GM12878 (cell line): ENCODE measurements at regions not wholly inside any gene's neighbourhood (a gene's known extent, or its start where the extent isn't known, plus 50 kb on each side); places are given as distances from the start of the nearest gene placed in this dataset.

Experiments
- ATAC-seq: fragments of 200-7000 bp; cut with Tn5 transposase; 3 replicates; pipeline ENCODE4 v1.9.1; 2020; ENCODE audit warnings: mild to moderate bottlenecking, moderate library complexity
- BruUV-seq: library from RNA; stranded (reverse); fragments of 400-500 nt; replicated peaks from 2 replicates; lab custom pipeline; 2021; lab: Mats Ljungman, UMichigan
- CTCF ChIA-PET: fragments of 300-600 bp; sonication (Branson Sonifier 250); formaldehyde crosslinking; extraction: SDS; loops from one replicate; lab custom pipeline; 2021; ENCODE audit warnings: inconsistent platforms; lab: Yijun Ruan, JAX
- POLR2A ChIA-PET: fragments of 350-600 bp; formaldehyde crosslinking; extraction: SDS; loops from one replicate; lab custom pipeline; 2021; ENCODE audit warnings: inconsistent platforms; lab: Charles Lee
- RAD21 ChIA-PET: fragments of 300-600 bp; sonication (Branson Sonifier 250); formaldehyde crosslinking; loops from one replicate; lab custom pipeline; 2023; ENCODE audit warnings: antibody characterized with exemption; ENCODE audit not compliant: unreplicated experiment; lab: Charles Lee
- SMC1A ChIA-PET: fragments of 300-600 bp; sonication (Branson Sonifier 250); formaldehyde crosslinking; loops from one replicate; lab custom pipeline; 2023; ENCODE audit not compliant: unreplicated experiment, uncharacterized antibody; lab: Charles Lee
- DNase-seq: peaks from one replicate; pipeline ENCODE4 v3.0.0-alpha.2; 2011; ENCODE audit warnings: low read depth, low spot score
- FAIRE-seq: peaks from 3 replicates; lab custom pipeline; 2011; peaks lifted over from hg19 to GRCh38; lab: Jason Lieb, UNC
- H2AFZ ChIP-seq: 2 replicates; pipeline ENCODE4 v1.6.0; 2011; ENCODE audit warnings: low read depth, low read length, control low read depth; ENCODE audit not compliant: control insufficient read depth
- H3K27ac ChIP-seq: 2 replicates; pipeline ENCODE4 v1.5.1; 2011; ENCODE audit warnings: control low read depth; ENCODE audit not compliant: control insufficient read depth, insufficient read depth
- H3K27me3 ChIP-seq, 2 experiments: replicated peaks in 1 of 2; 2 replicates each; pipeline versions ENCODE4 v1.6.0 to v1.6.1; 2011; ENCODE audit warnings: low read length in 1 of 2; ENCODE audit not compliant: control insufficient read depth in 2 of 2, insufficient read depth in 2 of 2
- H3K36me3 ChIP-seq, 2 experiments: 2 replicates each; pipeline ENCODE4 v1.5.1; 2011; ENCODE audit warnings: low read length in 1 of 2; ENCODE audit not compliant: control insufficient read depth in 2 of 2, insufficient read depth in 2 of 2
- H3K4me1 ChIP-seq: 2 replicates; pipeline ENCODE4 v1.6.1; 2011; ENCODE audit warnings: mild to moderate bottlenecking, low read length, moderate library complexity, mixed read lengths; ENCODE audit not compliant: control insufficient read depth, insufficient read depth
- H3K4me2 ChIP-seq: 2 replicates; pipeline ENCODE4 v1.6.0; 2011; ENCODE audit warnings: control low read depth; ENCODE audit not compliant: control insufficient read depth, insufficient read depth
- H3K4me3 ChIP-seq: fragments of 200-600 bp; sonication (generic); 2 replicates; pipeline ENCODE4 v1.5.1; 2016
- H3K79me2 ChIP-seq: 2 replicates; pipeline ENCODE4 v1.6.0; 2011; ENCODE audit warnings: low read length; ENCODE audit not compliant: control insufficient read depth, insufficient read depth
- H3K9ac ChIP-seq: 2 replicates; pipeline ENCODE4 v1.8.0; 2011; ENCODE audit warnings: low read length, control low read depth, mixed read lengths; ENCODE audit not compliant: control insufficient read depth, insufficient read depth
- H3K9me3 ChIP-seq: replicated peaks from 3 replicates; pipeline ENCODE4 v1.5.1; 2011; ENCODE audit warnings: mild to moderate bottlenecking, low read length; ENCODE audit not compliant: control insufficient read depth, insufficient read depth
- H4K20me1 ChIP-seq: 2 replicates; pipeline ENCODE4 v1.6.0; 2011; ENCODE audit not compliant: control insufficient read depth, insufficient read depth
- EED ChIP-seq: sonication (generic); IDR thresholded peaks from 2 replicates; pipeline ENCODE4 v1.6.1; 2016; ENCODE audit warnings: antibody characterized with exemption, low read depth
- ESRRA ChIP-seq: IDR thresholded peaks from 2 replicates; pipeline ENCODE4 v1.6.1; 2012; ENCODE audit warnings: mild to moderate bottlenecking, low read length, improper control_type of control experiment
- FOXM1 ChIP-seq: IDR thresholded peaks from 2 replicates; pipeline ENCODE4 v1.6.1; 2012; ENCODE audit warnings: low read depth, mild to moderate bottlenecking, inconsistent platforms, low read length, moderate library complexity
- MYC ChIP-seq: IDR thresholded peaks from 2 replicates; pipeline ENCODE4 v1.6.1; 2011; ENCODE audit warnings: mild to moderate bottlenecking, low read length, moderate library complexity, inconsistent platforms; ENCODE audit not compliant: insufficient read depth, insufficient replicate concordance, insufficient read length, severe bottlenecking
- SIX5 ChIP-seq: IDR thresholded peaks from 2 replicates; pipeline ENCODE4 v1.6.1; 2011; ENCODE audit warnings: mild to moderate bottlenecking, low read depth, low read length, moderate library complexity; ENCODE audit not compliant: severe bottlenecking
- SREBF2 ChIP-seq: IDR thresholded peaks from 2 replicates; pipeline ENCODE4 v1.6.1; 2012; ENCODE audit warnings: mild to moderate bottlenecking, low read length
- SUZ12 ChIP-seq: fragments of 200-600 bp; sonication (generic); IDR thresholded peaks from one replicate; pipeline ENCODE4 v1.6.1; 2018; ENCODE audit warnings: antibody characterized with exemption, mild to moderate bottlenecking; ENCODE audit not compliant: unreplicated experiment
- TARDBP ChIP-seq: IDR thresholded peaks from 2 replicates; pipeline ENCODE4 v1.6.1; 2016; ENCODE audit warnings: borderline replicate concordance
- ZBED1 ChIP-seq: IDR thresholded peaks from 2 replicates; pipeline ENCODE4 v1.6.1; 2016; ENCODE audit warnings: borderline replicate concordance
- WGBS: methylation state at CpG from one replicate; pipeline ENCODE4 v1.1.6; 2016; ENCODE audit warnings: low lambda C conversion rate; ENCODE audit not compliant: insufficient replicate concordance, insufficient coverage; ENCODE audit errors: missing lambda C conversion rate; 5-methylcytosine and 5-hydroxymethylcytosine counted together
- in situ Hi-C: fragments of 300-500 bp; cut with MboI; formaldehyde crosslinking; loops from 9 replicates; pipeline ENCODE4 v1.14.3; 2018; ENCODE audit warnings: mixed read lengths
- intact Hi-C: fragments of 100-400 bp; cut with micrococcal nuclease; formaldehyde crosslinking; loops from one replicate; pipeline ENCODE4 v1.14.2; 2022; ENCODE audit not compliant: unreplicated experiment
- TF ChIP-seq, protein P1 (sequence below): fragments of 450-650 bp; IDR thresholded peaks from 2 replicates; pipeline ENCODE4 v1.6.1; 2017; ENCODE audit warnings: mild to moderate bottlenecking, moderate library complexity
- TF ChIP-seq, protein P2 (sequence below): fragments of 150-350 bp; IDR thresholded peaks from 2 replicates; pipeline ENCODE4 v1.6.1; 2016; ENCODE audit warnings: low read depth, low read length
- TF ChIP-seq, protein P3 (sequence below): fragments of 450-650 bp; IDR thresholded peaks from 2 replicates; pipeline ENCODE4 v1.6.1; 2016; ENCODE audit warnings: mild to moderate bottlenecking
- TF ChIP-seq, protein P4 (sequence below): fragments of 450-650 bp; IDR thresholded peaks from 2 replicates; pipeline ENCODE4 v1.6.1; 2017; ENCODE audit warnings: mild to moderate bottlenecking

DNA sequence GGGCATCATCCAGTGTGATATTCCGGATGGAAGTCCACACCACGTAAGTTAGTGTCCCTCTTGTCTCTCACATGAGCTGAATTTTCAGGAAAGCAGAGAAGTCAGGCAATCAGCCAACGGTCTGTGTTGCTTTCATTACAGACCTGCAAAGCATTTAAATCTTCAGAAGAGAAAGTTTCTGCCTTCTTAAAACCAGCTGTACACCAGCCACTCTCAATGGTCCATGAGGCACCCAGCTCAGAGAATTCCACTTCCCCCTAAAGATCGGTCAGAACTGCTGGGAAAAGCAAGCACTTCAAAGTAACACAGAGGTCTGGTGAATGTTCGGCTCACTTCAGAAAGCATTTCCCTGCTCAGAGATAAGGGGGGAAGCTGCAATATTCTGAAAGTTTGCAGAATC is 903.7 kb downstream of the EPHA3 start:
- Histone ChIP-seq H3K4me2 (no peak overlapping the region), H2AFZ (no peak overlapping the region), H3K4me3 (no peak overlapping the region), H3K4me1 (no peaks in the 10 kb centered on the region), H3K27me3 (no peaks in the 10 kb centered on the region), H3K27ac (no peak overlapping the region), H3K79me2 (no peaks in the 10 kb centered on the region), H3K9ac (no peak overlapping the region), H3K9me3 (no peaks in the 10 kb centered on the region), H4K20me1 (no peaks in the 10 kb centered on the region), H3K36me3 (no peaks in the 10 kb centered on the region)
- CTCF ChIA-PET = interaction anchor here (1.0 to 2.8 kb wide), 5 partner anchors 22 to 80 kb away, joined by 3 to 8 read pairs (median 8); no protein-coding TSS in a partner anchor
- 14% methylated on average over 5 of the region's 5 CpGs for WGBS
- in situ Hi-C loops (no loop called here), intact Hi-C loops (no loop called here)
- DNase-seq (no peak), FAIRE-seq (no peak), ATAC-seq (peak; percentile 13)
- TF ChIP-seq ZBED1 (no peak), FOXM1 (no peak), TARDBP (no peak), EED (no peak), ESRRA (no peak), SREBF2 (no peak), MYC (no peak), SIX5 (no peak), SUZ12 (no peak)
- TF ChIP-seq, protein P1, sequence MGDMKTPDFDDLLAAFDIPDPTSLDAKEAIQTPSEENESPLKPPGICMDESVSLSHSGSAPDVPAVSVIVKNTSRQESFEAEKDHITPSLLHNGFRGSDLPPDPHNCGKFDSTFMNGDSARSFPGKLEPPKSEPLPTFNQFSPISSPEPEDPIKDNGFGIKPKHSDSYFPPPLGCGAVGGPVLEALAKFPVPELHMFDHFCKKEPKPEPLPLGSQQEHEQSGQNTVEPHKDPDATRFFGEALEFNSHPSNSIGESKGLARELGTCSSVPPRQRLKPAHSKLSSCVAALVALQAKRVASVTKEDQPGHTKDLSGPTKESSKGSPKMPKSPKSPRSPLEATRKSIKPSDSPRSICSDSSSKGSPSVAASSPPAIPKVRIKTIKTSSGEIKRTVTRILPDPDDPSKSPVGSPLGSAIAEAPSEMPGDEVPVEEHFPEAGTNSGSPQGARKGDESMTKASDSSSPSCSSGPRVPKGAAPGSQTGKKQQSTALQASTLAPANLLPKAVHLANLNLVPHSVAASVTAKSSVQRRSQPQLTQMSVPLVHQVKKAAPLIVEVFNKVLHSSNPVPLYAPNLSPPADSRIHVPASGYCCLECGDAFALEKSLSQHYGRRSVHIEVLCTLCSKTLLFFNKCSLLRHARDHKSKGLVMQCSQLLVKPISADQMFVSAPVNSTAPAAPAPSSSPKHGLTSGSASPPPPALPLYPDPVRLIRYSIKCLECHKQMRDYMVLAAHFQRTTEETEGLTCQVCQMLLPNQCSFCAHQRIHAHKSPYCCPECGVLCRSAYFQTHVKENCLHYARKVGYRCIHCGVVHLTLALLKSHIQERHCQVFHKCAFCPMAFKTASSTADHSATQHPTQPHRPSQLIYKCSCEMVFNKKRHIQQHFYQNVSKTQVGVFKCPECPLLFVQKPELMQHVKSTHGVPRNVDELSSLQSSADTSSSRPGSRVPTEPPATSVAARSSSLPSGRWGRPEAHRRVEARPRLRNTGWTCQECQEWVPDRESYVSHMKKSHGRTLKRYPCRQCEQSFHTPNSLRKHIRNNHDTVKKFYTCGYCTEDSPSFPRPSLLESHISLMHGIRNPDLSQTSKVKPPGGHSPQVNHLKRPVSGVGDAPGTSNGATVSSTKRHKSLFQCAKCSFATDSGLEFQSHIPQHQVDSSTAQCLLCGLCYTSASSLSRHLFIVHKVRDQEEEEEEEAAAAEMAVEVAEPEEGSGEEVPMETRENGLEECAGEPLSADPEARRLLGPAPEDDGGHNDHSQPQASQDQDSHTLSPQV = no peak
- TF ChIP-seq, protein P2, sequence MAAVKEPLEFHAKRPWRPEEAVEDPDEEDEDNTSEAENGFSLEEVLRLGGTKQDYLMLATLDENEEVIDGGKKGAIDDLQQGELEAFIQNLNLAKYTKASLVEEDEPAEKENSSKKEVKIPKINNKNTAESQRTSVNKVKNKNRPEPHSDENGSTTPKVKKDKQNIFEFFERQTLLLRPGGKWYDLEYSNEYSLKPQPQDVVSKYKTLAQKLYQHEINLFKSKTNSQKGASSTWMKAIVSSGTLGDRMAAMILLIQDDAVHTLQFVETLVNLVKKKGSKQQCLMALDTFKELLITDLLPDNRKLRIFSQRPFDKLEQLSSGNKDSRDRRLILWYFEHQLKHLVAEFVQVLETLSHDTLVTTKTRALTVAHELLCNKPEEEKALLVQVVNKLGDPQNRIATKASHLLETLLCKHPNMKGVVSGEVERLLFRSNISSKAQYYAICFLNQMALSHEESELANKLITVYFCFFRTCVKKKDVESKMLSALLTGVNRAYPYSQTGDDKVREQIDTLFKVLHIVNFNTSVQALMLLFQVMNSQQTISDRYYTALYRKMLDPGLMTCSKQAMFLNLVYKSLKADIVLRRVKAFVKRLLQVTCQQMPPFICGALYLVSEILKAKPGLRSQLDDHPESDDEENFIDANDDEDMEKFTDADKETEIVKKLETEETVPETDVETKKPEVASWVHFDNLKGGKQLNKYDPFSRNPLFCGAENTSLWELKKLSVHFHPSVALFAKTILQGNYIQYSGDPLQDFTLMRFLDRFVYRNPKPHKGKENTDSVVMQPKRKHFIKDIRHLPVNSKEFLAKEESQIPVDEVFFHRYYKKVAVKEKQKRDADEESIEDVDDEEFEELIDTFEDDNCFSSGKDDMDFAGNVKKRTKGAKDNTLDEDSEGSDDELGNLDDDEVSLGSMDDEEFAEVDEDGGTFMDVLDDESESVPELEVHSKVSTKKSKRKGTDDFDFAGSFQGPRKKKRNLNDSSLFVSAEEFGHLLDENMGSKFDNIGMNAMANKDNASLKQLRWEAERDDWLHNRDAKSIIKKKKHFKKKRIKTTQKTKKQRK = no peak
- TF ChIP-seq, protein P3, sequence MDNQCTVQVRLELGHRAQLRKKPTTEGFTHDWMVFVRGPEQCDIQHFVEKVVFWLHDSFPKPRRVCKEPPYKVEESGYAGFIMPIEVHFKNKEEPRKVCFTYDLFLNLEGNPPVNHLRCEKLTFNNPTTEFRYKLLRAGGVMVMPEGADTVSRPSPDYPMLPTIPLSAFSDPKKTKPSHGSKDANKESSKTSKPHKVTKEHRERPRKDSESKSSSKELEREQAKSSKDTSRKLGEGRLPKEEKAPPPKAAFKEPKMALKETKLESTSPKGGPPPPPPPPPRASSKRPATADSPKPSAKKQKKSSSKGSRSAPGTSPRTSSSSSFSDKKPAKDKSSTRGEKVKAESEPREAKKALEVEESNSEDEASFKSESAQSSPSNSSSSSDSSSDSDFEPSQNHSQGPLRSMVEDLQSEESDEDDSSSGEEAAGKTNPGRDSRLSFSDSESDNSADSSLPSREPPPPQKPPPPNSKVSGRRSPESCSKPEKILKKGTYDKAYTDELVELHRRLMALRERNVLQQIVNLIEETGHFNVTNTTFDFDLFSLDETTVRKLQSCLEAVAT = no peak
- TF ChIP-seq, protein P4, sequence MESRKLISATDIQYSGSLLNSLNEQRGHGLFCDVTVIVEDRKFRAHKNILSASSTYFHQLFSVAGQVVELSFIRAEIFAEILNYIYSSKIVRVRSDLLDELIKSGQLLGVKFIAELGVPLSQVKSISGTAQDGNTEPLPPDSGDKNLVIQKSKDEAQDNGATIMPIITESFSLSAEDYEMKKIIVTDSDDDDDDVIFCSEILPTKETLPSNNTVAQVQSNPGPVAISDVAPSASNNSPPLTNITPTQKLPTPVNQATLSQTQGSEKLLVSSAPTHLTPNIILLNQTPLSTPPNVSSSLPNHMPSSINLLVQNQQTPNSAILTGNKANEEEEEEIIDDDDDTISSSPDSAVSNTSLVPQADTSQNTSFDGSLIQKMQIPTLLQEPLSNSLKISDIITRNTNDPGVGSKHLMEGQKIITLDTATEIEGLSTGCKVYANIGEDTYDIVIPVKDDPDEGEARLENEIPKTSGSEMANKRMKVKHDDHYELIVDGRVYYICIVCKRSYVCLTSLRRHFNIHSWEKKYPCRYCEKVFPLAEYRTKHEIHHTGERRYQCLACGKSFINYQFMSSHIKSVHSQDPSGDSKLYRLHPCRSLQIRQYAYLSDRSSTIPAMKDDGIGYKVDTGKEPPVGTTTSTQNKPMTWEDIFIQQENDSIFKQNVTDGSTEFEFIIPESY = no peak
- SMC1A ChIA-PET = interaction anchor here (0.8 to 4.1 kb wide), 13 partner anchors 12 to 221 kb away, joined by 3 to 31 read pairs (median 4); no protein-coding TSS in a partner anchor
- BruUV-seq = no TSS peak
- POLR2A ChIA-PET = interaction anchor here (1.5 to 1.8 kb wide), 2 partner anchors 19 to 24 kb away, joined by 4 to 9 read pairs; no protein-coding TSS in a partner anchor
- RAD21 ChIA-PET = interaction anchor here (0.9 to 3.2 kb wide), 9 partner anchors 23 to 216 kb away, joined by 3 to 24 read pairs (median 6); no protein-coding TSS in a partner anchor
